ENCODE measurements at regions not wholly inside any gene's neighbourhood (a gene's known extent, or its start where the extent isn't known, plus 50 kb on each side); places are given as distances from the start of the nearest gene placed in this dataset.
"Not testable (repeated sequence)": the region's sequence is repeated elsewhere in the genome, so short reads cannot be mapped to it uniquely, and the experiment has no call there.

GRCh38 chr14:71621276-71621675 lies 311.0 kb upstream of the RGS6 start:
- no peak for DNase-seq

GRCh38 chr14:71621980-71622605 lies 310.1 kb upstream of the RGS6 start:
- no peak for DNase-seq

- DNase-seq: no peak
Measured at GRCh38 chr14:71623939-71624338, 308.3 kb upstream of the RGS6 start.

- no peak for DNase-seq
Measured at GRCh38 chr14:71625175-71625574, 307.1 kb upstream of the RGS6 start.

GRCh38 chr14:71625891-71626701 lies 306.1 kb upstream of the RGS6 start:
- DNase-seq: no peak

GRCh38 chr14:71628433-71628832 lies 303.8 kb upstream of the RGS6 start:
- DNase-seq: no peak

- no peak for DNase-seq
Measured at GRCh38 chr14:71629250-71629649, 303.0 kb upstream of the RGS6 start.

GRCh38 chr14:71629765-71630492 lies 302.3 kb upstream of the RGS6 start:
- DNase-seq: no peak

- DNase-seq: not testable (repeated sequence)
Measured at GRCh38 chr14:71631030-71631429, 301.2 kb upstream of the RGS6 start.

- DNase-seq: no peak
Measured at GRCh38 chr14:71632440-71632946, 299.7 kb upstream of the RGS6 start.

- no peak for DNase-seq
Measured at GRCh38 chr14:71636076-71636475, 296.2 kb upstream of the RGS6 start.

GRCh38 chr14:71636820-71637471 lies 295.3 kb upstream of the RGS6 start:
- no peak for DNase-seq

GRCh38 chr14:71638523-71639196 lies 293.6 kb upstream of the RGS6 start:
- no peak for DNase-seq

GRCh38 chr14:71642715-71643114 lies 289.5 kb upstream of the RGS6 start:
- DNase-seq: no peak

GRCh38 chr14:71645656-71646055 lies 286.6 kb upstream of the RGS6 start:
- DNase-seq: no peak

- DNase-seq: no peak
Measured at GRCh38 chr14:71646518-71646917, 285.7 kb upstream of the RGS6 start.

GRCh38 chr14:71647086-71647784 lies 285.0 kb upstream of the RGS6 start:
- DNase-seq: no peak

GRCh38 chr14:71648725-71649124 lies 283.5 kb upstream of the RGS6 start:
- DNase-seq: no peak

- no peak for DNase-seq
Measured at GRCh38 chr14:71650187-71650755, 282.0 kb upstream of the RGS6 start.

- no peak for DNase-seq
Measured at GRCh38 chr14:71651228-71651627, 281.0 kb upstream of the RGS6 start.

- no peak for DNase-seq
Measured at GRCh38 chr14:71652368-71652767, 279.9 kb upstream of the RGS6 start.

GRCh38 chr14:71654810-71655209 lies 277.4 kb upstream of the RGS6 start:
- no peak for DNase-seq

All from activated T-cell treated with anti-CD3 and anti-CD28 coated beads, Interleukin-2, amount 50 U/mL, for 1 hour (primary cell).